ENCODE measurements at regions not wholly inside any gene's neighbourhood (a gene's known extent, or its start where the extent isn't known, plus 50 kb on each side); places are given as distances from the start of the nearest gene placed in this dataset.

DNA sequence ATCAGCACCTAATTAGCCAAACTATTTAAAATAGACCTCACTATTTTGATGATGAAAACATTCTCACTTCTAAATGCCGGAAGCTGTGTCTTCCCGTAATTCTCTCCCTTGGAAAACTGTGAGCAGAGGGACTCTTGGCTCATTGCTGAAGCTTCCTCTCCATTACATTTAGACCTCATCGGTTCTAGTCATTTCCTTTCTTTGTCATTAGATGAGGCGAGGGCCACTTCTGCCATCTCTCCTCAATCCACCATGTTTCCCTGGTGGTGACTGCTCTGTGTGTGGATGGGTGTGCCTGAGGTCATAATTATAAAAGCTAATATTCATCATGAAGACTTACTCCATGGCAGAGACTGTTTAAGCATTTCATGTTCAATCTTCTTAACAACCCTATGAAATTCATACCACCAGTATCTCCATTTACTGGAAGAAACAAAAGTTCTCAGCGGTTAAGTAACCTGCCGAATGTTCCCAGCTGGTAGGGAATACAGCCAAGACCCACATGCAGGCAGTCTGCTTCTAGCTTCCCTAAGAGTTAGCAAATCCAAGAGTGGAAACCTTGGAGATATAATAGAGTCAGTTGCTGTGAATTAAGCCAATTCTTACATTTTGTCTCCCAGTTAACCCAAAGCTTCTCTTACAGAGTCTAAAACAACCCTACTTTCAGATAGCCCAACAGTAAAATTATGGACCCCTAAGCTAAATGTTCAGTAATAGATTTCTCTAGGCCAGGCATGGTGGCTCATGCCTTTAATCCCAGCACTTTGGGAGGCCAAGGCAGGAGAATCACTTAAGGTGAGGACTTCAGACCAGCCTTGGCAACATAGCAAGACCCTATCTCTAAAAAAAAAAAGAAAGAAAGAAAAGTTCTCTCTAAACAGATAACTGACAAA lies 156.2 kb downstream of the ZBTB18 start:
- no peak for TF ChIP-seq JUND (IDR thresholded peaks at IDR 0.05; ENCODE audit: low read depth)
- in situ Hi-C loops (cut with HindIII; ENCODE audit: low pct_unique_long_range_greater_than_20kb, low sequenced_read_pairs), result no loop called here
- no peak for DNase-seq (ENCODE audit: low read depth in 1 of 2, low spot score in 1 of 2)

DNA sequence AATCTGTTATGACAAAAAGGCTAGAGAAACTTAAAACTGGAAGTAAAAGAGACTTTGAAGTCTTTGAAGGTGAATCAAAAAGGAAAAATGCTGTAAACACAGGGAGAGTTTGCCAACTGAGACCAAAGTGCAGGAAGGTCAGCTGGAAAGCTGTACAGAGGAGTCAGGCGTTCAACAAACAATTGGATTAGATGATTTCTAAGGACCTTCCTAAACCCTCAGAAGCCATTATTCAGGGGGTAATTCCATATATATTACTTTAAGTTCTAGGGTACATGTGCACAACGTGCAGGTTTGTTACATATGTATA lies 156.8 kb downstream of the ZBTB18 start:
- in situ Hi-C loops (cut with HindIII; ENCODE audit: low pct_unique_long_range_greater_than_20kb, low sequenced_read_pairs), result no loop called here
- TF ChIP-seq JUND (IDR thresholded peaks at IDR 0.05; ENCODE audit: low read depth), result no peak
- DNase-seq (ENCODE audit: low read depth in 1 of 2, low spot score in 1 of 2), result no peak

GRCh38 chr1:244209955-244210354 lies 158.9 kb downstream of the ZBTB18 start:
- peak in 1 of 2 experiments; percentile 17 for DNase-seq (ENCODE audit: low read depth in 1 of 2, low spot score in 1 of 2)
- no peak for TF ChIP-seq JUND (IDR thresholded peaks at IDR 0.05; ENCODE audit: low read depth)
- in situ Hi-C loops (cut with HindIII; ENCODE audit: low pct_unique_long_range_greater_than_20kb, low sequenced_read_pairs), result no loop called here

- in situ Hi-C loops (cut with HindIII; ENCODE audit: low pct_unique_long_range_greater_than_20kb, low sequenced_read_pairs), result no loop called here
- peak in 1 of 2 experiments; percentile 21 for DNase-seq (ENCODE audit: low read depth in 1 of 2, low spot score in 1 of 2)
- TF ChIP-seq JUND (IDR thresholded peaks at IDR 0.05; ENCODE audit: low read depth), result no peak
These were observed 159.9 kb downstream of the ZBTB18 start for GRCh38 chr1:244210884-244211558.

DNA sequence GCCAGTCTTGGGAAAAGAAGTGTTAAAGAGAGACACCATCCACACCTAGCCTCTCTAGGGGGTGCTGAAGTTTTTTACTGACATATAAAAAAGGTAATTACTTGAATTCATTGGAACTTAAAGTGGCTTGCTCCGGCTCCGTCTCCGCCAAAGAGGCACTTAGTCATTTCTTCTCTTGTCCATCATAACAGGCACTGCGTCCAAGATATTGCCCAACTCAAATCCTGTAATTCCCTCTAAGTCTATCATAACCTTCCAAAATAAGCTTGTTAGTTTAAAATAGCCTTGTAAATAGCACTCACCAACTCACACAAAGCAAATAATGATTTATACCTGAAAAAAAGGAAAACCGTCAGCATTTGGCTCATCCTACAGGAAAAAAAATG lies 160.5 kb downstream of the ZBTB18 start:
- no peak for DNase-seq (ENCODE audit: low read depth in 1 of 2, low spot score in 1 of 2)
- in situ Hi-C loops (cut with HindIII; ENCODE audit: low pct_unique_long_range_greater_than_20kb, low sequenced_read_pairs), result no loop called here
- TF ChIP-seq JUND (IDR thresholded peaks at IDR 0.05; ENCODE audit: low read depth), result no peak

DNA sequence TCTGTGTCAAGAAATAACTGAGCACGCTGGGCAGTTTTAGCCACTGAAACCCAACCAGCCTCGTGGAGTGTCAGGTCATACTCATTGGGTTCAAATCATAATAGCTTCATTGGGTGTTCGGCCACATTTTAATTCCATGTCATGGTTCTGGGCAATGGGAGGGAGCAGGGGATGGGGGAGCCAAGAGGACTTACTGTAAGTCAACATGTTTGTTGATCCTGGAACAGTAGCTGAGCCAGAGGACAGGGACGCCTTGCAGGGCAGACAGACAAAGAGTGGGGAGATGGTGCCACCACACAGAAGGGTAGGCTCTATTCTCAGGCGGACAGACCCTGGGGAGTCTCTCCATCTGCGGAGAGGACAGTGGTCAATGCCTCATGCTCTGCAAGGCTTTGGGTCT lies 161.1 kb downstream of the ZBTB18 start:
- in situ Hi-C loops (cut with HindIII; ENCODE audit: low pct_unique_long_range_greater_than_20kb, low sequenced_read_pairs), result no loop called here
- DNase-seq (ENCODE audit: low read depth in 1 of 2, low spot score in 1 of 2), result no peak
- TF ChIP-seq JUND (IDR thresholded peaks at IDR 0.05; ENCODE audit: low read depth), result no peak

DNA sequence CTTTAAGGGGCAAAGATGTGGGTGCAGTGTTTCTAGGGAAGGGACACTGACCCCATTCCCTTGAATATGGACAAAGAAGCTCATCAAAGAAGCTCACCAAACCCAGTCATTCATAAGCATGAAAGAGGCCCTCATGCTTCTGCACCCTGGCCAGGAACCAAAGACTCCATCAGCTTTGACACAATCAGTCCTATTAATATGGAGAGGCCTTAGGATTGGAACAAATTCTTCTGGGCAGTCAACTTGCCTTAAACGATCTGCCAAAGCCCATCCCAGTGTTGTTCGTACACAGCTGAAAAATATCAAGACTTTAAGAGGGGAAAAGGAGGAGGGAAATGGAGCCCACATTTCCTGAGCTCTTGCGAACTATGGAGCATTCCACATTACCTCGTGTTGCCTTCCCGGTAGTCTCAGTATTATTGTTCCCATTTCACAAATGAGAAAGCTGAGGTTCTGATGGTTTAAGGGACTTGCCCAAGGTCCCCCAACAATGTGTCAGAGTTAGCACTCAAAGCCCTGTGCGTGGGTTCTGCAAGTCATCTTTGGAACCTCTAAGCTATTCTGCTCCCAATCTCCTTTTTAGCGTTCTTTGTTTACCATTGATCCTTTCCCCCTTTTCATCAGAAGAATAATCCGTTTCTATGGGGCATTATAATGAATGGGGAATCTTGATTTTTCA lies 161.9 kb downstream of the ZBTB18 start:
- no peak for TF ChIP-seq JUND (IDR thresholded peaks at IDR 0.05; ENCODE audit: low read depth)
- in situ Hi-C loops (cut with HindIII; ENCODE audit: low pct_unique_long_range_greater_than_20kb, low sequenced_read_pairs), result no loop called here
- no peak for DNase-seq (ENCODE audit: low read depth in 1 of 2, low spot score in 1 of 2)

- TF ChIP-seq JUND (IDR thresholded peaks at IDR 0.05; ENCODE audit: low read depth), result no peak
- in situ Hi-C loops (cut with HindIII; ENCODE audit: low pct_unique_long_range_greater_than_20kb, low sequenced_read_pairs), result no loop called here
- peak in 1 of 2 experiments; percentile 32 for DNase-seq (ENCODE audit: low read depth in 1 of 2, low spot score in 1 of 2)
These were observed 163.2 kb downstream of the ZBTB18 start for GRCh38 chr1:244214009-244214967.

- in situ Hi-C loops (cut with HindIII; ENCODE audit: low pct_unique_long_range_greater_than_20kb, low sequenced_read_pairs), result no loop called here
- no peak for TF ChIP-seq JUND (IDR thresholded peaks at IDR 0.05; ENCODE audit: low read depth)
- DNase-seq (ENCODE audit: low read depth in 1 of 2, low spot score in 1 of 2), result no peak
These were observed 165.8 kb downstream of the ZBTB18 start for GRCh38 chr1:244216836-244217235.

DNA sequence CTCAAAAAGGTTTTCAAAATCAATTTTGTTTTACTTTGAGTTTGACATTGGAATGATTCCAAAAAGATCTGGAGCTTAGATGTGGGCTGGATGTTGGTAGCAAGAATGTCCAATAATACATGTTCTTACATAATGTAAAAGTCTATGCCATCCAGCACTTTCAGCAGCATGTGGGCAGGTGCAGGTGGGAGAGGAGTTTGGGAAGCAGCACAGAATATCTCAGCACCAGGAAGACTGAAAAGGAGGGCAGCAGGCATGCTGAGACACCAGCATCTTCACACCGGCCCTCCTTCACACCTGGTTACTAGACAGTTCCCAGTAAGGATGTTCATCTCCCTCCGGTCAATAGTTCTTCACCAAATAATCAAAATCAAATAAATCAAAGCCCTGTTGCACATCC lies 166.6 kb downstream of the ZBTB18 start:
- in situ Hi-C loops (cut with HindIII; ENCODE audit: low pct_unique_long_range_greater_than_20kb, low sequenced_read_pairs), result no loop called here
- no peak for DNase-seq (ENCODE audit: low read depth in 1 of 2, low spot score in 1 of 2)
- TF ChIP-seq JUND (IDR thresholded peaks at IDR 0.05; ENCODE audit: low read depth), result no peak

DNA sequence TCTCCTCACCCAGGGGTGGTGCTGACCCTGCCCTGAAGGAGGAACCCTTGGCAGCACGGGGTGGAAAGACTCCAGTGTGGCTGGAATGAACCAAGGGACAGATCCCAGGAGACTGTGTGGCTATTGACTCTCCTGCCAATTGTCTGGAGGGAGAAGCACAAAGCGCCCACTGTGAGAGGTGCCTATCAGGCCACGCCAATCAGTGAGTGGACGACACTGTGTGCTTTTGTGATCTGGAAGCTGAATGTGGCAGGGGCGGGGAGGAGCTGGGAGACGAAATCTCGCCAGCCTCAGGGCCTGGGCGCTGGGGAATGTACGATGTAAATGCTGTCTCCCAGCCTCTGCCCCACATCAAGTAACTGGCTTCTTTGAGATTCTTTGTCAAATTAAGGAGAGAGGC lies 167.1 kb downstream of the ZBTB18 start:
- no peak for TF ChIP-seq JUND (IDR thresholded peaks at IDR 0.05; ENCODE audit: low read depth)
- in situ Hi-C loops (cut with HindIII; ENCODE audit: low pct_unique_long_range_greater_than_20kb, low sequenced_read_pairs), result no loop called here
- DNase-seq (ENCODE audit: low read depth in 1 of 2, low spot score in 1 of 2), result no peak

DNA sequence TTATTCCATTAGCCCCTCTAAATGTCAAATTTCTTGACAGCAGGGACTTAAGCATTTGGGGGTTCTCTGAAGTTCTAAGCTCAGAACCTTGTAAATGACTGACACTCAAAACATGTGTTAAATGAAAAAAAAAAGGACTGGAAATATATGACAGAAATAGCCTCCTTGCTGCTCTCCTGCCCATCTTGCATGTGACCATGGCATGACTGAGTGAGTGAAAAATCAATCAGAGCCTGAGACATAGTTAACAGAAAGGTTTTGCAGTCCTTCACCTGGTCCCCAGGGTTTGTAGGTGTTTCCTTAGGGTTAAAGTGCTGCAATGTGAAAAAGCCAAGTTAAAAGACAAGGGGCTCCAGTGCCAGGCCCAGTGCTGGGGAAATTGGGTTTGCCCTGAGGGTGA lies 168.1 kb downstream of the ZBTB18 start:
- in situ Hi-C loops (cut with HindIII; ENCODE audit: low pct_unique_long_range_greater_than_20kb, low sequenced_read_pairs), result no loop called here
- TF ChIP-seq JUND (IDR thresholded peaks at IDR 0.05; ENCODE audit: low read depth), result no peak
- no peak for DNase-seq (ENCODE audit: low read depth in 1 of 2, low spot score in 1 of 2)

All from T47D (cell line).